ENCODE measurements at regions not wholly inside any gene's neighbourhood (a gene's known extent, or its start where the extent isn't known, plus 50 kb on each side); places are given as distances from the start of the nearest gene placed in this dataset.

DNA sequence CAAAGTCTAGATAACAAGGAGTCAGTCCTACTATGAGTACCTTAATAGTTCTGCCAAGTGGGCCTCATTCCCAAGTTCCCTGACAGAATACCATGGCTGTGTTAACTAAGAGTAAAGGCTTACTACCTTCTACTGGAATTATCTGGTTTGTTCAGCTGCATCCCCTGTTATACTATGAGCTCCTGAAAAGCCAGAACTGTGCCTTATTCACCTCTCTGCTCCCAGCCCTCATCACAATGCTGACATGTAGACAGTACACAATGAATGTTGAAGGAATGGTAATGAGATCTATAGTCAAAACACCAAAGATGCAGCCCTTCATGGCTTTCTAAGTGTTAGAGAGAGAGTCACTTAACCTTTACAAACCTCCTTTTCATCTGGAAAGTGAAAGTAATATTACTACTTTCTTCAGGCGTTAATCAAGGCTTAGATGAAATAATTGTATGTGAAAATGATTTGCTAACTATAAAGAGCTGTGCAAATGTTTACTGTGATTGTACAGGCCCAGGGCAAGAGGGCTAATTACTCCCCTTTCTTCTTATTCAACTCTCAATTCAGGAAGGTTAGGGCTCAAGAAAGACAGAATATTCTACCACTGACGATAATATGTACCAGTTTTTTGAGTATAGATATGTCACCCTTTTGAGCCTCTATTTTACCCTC lies 70.3 kb upstream of the MROH9 start:
- intact Hi-C loops (cut with DNase I) = no loop called here
- DNase-seq = peak in 3 of 5 donors; percentile 13 to 40 (median 23)
- no peaks in the 10 kb centered on the region for H3K27me3 ChIP-seq
- no peaks in the 10 kb centered on the region for H3K36me3 ChIP-seq
- H3K27ac ChIP-seq = peak overlapping the region in 1 of 2 donors; percentile 83
- H3K4me1 ChIP-seq (ENCODE audit: insufficient read depth) = peaks cover 12% of the 10 kb centered on the region
- no peak overlapping the region for H3K4me3 ChIP-seq
- TF ChIP-seq EP300 (IDR thresholded peaks at IDR 0.05) = no peak
- TF ChIP-seq, protein P1, sequence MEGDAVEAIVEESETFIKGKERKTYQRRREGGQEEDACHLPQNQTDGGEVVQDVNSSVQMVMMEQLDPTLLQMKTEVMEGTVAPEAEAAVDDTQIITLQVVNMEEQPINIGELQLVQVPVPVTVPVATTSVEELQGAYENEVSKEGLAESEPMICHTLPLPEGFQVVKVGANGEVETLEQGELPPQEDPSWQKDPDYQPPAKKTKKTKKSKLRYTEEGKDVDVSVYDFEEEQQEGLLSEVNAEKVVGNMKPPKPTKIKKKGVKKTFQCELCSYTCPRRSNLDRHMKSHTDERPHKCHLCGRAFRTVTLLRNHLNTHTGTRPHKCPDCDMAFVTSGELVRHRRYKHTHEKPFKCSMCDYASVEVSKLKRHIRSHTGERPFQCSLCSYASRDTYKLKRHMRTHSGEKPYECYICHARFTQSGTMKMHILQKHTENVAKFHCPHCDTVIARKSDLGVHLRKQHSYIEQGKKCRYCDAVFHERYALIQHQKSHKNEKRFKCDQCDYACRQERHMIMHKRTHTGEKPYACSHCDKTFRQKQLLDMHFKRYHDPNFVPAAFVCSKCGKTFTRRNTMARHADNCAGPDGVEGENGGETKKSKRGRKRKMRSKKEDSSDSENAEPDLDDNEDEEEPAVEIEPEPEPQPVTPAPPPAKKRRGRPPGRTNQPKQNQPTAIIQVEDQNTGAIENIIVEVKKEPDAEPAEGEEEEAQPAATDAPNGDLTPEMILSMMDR (IDR thresholded peaks at IDR 0.05) = no peak
- TF ChIP-seq POLR2A (IDR thresholded peaks at IDR 0.05) = no peak
- H3K9me3 ChIP-seq = no peaks in the 10 kb centered on the region
- 36 to 39% (median 37%) methylated on average over 2 of the region's 2 CpGs for WGBS, 3 donors

DNA sequence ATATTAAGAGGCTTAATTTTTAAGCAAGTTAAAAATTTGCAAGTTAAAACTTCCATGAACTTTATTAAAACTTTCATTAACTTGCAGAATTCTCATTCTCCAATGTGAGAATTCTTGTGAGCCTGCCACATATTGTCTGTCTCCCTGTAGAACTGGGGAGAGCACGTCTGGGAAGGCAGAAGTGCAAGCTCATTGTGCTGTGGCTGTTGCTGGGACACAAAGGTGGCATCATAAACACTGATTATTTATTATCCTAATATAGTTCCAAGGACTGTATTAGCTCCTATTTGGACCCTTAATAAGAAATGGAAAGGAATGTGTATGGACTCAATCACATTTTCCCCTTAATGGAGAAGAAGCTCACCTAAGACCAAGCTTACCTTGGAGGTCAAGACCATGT lies 68.7 kb upstream of the MROH9 start:
- peaks cover 12% of the 10 kb centered on the region for H3K4me1 ChIP-seq (ENCODE audit: insufficient read depth)
- H3K4me3 ChIP-seq = no peak overlapping the region

DNA sequence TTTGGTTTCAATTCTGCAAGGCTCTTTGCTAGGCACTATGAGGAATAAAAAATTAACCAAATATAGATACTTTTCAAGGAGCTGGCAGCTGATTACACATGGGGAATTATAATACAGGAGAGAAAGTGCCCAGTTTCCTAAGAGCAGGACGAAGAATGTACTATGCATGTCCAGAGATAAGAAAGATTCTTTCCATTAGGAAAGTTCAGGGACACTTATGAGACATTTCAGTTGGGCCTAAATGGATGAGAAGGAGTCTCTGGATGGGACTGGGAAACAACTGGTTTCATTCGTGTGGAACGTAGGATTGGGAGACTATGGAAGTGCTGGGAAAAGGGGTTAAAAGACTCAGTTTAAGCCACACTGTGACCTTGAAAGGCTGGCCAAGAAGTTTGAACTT lies 63.5 kb upstream of the MROH9 start:
- Histone ChIP-seq H3K27me3 (no peaks in the 10 kb centered on the region), H3K4me1 (ENCODE audit: insufficient read depth) (peaks cover 6% of the 10 kb centered on the region), H3K4me3 (no peak overlapping the region), H3K9me3 (no peaks in the 10 kb centered on the region), H3K36me3 (no peaks in the 10 kb centered on the region), H3K27ac (peak overlapping the region in 1 of 2 donors; percentile 65)
- intact Hi-C loops (cut with DNase I) = no loop called here
- 14 to 21% (median 15%) methylated on average over 3 of the region's 3 CpGs for WGBS, 3 donors
- TF ChIP-seq, protein P1 (IDR thresholded peaks at IDR 0.05) = no peak
- no peak for DNase-seq

More for the DNA sequence above, 68.7 kb upstream of the MROH9 start:
- TF ChIP-seq, protein P1 (IDR thresholded peaks at IDR 0.05) = no peak
- TF ChIP-seq POLR2A (IDR thresholded peaks at IDR 0.05) = no peak
- no peak for TF ChIP-seq EP300 (IDR thresholded peaks at IDR 0.05)
- intact Hi-C loops (cut with DNase I) = no loop called here
- Histone ChIP-seq H3K27me3 (no peaks in the 10 kb centered on the region), H3K36me3 (no peaks in the 10 kb centered on the region), H3K9me3 (no peaks in the 10 kb centered on the region), H3K27ac (no peak overlapping the region)
- DNase-seq = no peak
- 63 to 79% (median 75%) methylated on average over 1 of the region's 1 CpG for WGBS, 3 donors

DNA sequence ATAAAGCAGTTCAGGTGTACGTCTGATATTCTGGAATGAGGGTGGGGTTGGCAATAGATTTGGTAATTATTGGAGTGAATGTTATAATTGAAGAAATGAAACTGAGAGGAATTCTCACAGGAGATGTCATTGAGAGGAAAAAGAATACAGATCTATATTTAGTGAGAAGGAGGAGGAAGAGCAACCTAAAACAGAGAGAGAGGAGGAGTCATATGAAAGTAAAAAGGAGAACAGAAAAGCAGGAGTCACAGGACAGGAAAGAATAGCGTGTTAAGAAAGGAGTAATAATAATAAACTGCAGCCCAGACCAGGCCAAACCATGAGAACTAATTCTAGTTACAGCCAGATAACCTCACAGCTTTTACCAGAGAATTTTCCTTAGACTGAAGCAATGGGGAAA lies 62.7 kb upstream of the MROH9 start:
- WGBS, 3 donors = 44 to 47% (median 46%) methylated on average over 2 of the region's 2 CpGs
- TF ChIP-seq POLR2A (IDR thresholded peaks at IDR 0.05) = no peak
- no peak for TF ChIP-seq EP300 (IDR thresholded peaks at IDR 0.05)
- Histone ChIP-seq H3K27ac (peak overlapping the region in 1 of 2 donors; percentile 65), H3K4me1 (ENCODE audit: insufficient read depth) (peaks cover 4% of the 10 kb centered on the region), H3K36me3 (no peaks in the 10 kb centered on the region), H3K4me3 (no peak overlapping the region), H3K27me3 (no peaks in the 10 kb centered on the region), H3K9me3 (no peaks in the 10 kb centered on the region)
- DNase-seq = no peak
- intact Hi-C loops (cut with DNase I) = no loop called here

DNA sequence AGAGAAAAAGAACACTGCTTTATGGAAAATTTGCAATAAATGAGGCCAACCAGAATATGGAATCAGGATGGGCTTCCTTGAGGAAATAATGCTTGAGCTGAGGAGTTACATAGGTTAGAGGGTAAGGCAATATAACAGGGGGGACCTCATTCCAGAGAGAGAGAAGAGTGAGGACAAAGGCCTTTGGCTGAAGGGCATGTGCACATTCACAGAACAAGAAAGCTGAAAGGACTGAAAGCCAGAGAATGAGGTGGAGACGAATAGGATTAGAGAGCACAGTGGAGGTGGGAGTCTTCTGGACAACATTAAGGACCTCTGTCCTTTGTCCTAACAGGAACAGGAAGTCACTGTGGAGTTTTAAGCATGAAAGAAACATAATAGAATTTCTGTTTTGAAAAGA lies 60.7 kb upstream of the MROH9 start:
- H3K4me3 ChIP-seq = no peak overlapping the region
- no peaks in the 10 kb centered on the region for H3K9me3 ChIP-seq
- H3K27ac ChIP-seq = no peak overlapping the region
- H3K4me1 ChIP-seq (ENCODE audit: insufficient read depth) = peaks cover 4% of the 10 kb centered on the region
- WGBS, 3 donors = 84 to 89% (median 86%) methylated on average over 1 of the region's 1 CpG
- no peaks in the 10 kb centered on the region for H3K27me3 ChIP-seq
- no peaks in the 10 kb centered on the region for H3K36me3 ChIP-seq
- intact Hi-C loops (cut with DNase I) = no loop called here
- TF ChIP-seq POLR2A (IDR thresholded peaks at IDR 0.05) (no peak), EP300 (IDR thresholded peaks at IDR 0.05) (no peak)
- TF ChIP-seq, protein P1 (IDR thresholded peaks at IDR 0.05) = no peak
- no peak for DNase-seq

Measured in ovary (tissue), 7 donors.